ENCODE measurements at regions not wholly inside any gene's neighbourhood (a gene's known extent, or its start where the extent isn't known, plus 50 kb on each side); places are given as distances from the start of the nearest gene placed in this dataset.

DNA sequence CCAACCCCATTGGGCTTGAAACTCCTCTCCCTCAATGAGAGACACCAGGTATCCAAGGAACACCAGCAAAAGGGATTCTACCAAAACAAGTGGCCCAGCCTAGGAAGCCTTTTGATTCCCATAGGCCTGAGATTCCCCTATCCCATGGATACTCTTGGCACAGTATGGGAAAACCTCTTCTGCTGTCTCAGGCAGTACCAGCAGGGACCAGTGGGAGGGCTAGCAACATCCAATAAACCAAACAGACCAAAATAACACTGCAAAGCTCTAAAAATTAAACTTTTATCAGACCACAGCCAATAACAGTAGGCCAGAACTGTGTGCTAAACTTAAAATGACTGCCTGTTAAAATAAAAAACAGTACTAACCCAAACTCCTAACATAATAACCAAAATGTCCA lies 153.9 kb upstream of the CES5A start:
- TF ChIP-seq CTCF (IDR thresholded peaks at IDR 0.05; ENCODE audit: low read depth, low read length) (no peak), EZH2phosphoT487 (IDR thresholded peaks at IDR 0.05; ENCODE audit: low read depth) (no peak)
